H9 (cell line): ENCODE measurements at regions not wholly inside any gene's neighbourhood (a gene's known extent, or its start where the extent isn't known, plus 50 kb on each side); places are given as distances from the start of the nearest gene placed in this dataset.

ENCODE experiments used
- DNase-seq: peaks from one replicate; pipeline ENCODE4 v3.0.0-alpha.2; 2017
- H2AFZ ChIP-seq: one replicate; pipeline ENCODE4 v1.6.1; 2013; ENCODE audit warnings: mild to moderate bottlenecking, low read length, control low read depth, moderate library complexity
- H2AK5ac ChIP-seq: 2 replicates; pipeline ENCODE4 v1.6.1; 2013; ENCODE audit warnings: low read length, control low read depth, mixed read lengths; ENCODE audit not compliant: insufficient read length
- H2BK120ac ChIP-seq: one replicate; pipeline ENCODE4 v1.6.1; 2013; ENCODE audit warnings: low read depth, mild to moderate bottlenecking, low read length, control low read depth, inconsistent platforms; ENCODE audit not compliant: poor library complexity, severe bottlenecking
- H2BK12ac ChIP-seq: 2 replicates; pipeline ENCODE4 v1.6.1; 2013; ENCODE audit warnings: low read length, control low read depth, mixed read lengths, low read depth; ENCODE audit not compliant: insufficient read length
- H2BK15ac ChIP-seq: 2 replicates; pipeline ENCODE4 v1.6.1; 2013; ENCODE audit warnings: low read depth, low read length, control low read depth
- H2BK20ac ChIP-seq: one replicate; pipeline ENCODE4 v1.6.1; 2013; ENCODE audit warnings: low read depth, mild to moderate bottlenecking, low read length, control low read depth, inconsistent platforms; ENCODE audit not compliant: poor library complexity, severe bottlenecking
- H2BK5ac ChIP-seq: 2 replicates; pipeline ENCODE4 v1.6.1; 2013; ENCODE audit warnings: low read length, control low read depth, mixed read lengths; ENCODE audit not compliant: insufficient read length
- H3K14ac ChIP-seq: 2 replicates; pipeline ENCODE4 v1.6.1; 2013; ENCODE audit warnings: low read length, control low read depth; ENCODE audit not compliant: insufficient read depth
- H3K18ac ChIP-seq: 2 replicates; pipeline ENCODE4 v1.6.1; 2013; ENCODE audit warnings: low read depth, mild to moderate bottlenecking, mixed read lengths, low read length, control low read depth; ENCODE audit not compliant: insufficient read length
- H3K23ac ChIP-seq: 2 replicates; pipeline ENCODE4 v1.6.1; 2013; ENCODE audit warnings: low read length, control low read depth, mixed read lengths, low read depth; ENCODE audit not compliant: insufficient read length
- H3K23me2 ChIP-seq: 2 replicates; pipeline ENCODE4 v1.6.1; 2013; ENCODE audit warnings: low read depth, mild to moderate bottlenecking, mixed read lengths, low read length, control low read depth; ENCODE audit not compliant: insufficient read length, poor library complexity, severe bottlenecking
- H3K27ac ChIP-seq: 2 replicates; pipeline ENCODE4 v1.5.1; 2013; ENCODE audit warnings: low read length, control low read depth, mixed read lengths, low read depth; ENCODE audit not compliant: insufficient read length
- H3K27me3 ChIP-seq: 2 replicates; pipeline ENCODE4 v1.6.1; 2013; ENCODE audit warnings: low read length, control low read depth, inconsistent platforms; ENCODE audit not compliant: insufficient read depth
- H3K4ac ChIP-seq: 2 replicates; pipeline ENCODE4 v1.6.1; 2013; ENCODE audit warnings: low read depth, mild to moderate bottlenecking, control low read depth, inconsistent platforms, low read length, moderate library complexity
- H3K4me1 ChIP-seq: 2 replicates; pipeline ENCODE4 v1.6.1; 2013; ENCODE audit warnings: low read length, control low read depth, inconsistent platforms; ENCODE audit not compliant: insufficient read depth
- H3K4me2 ChIP-seq: 2 replicates; pipeline ENCODE4 v1.6.1; 2013; ENCODE audit warnings: low read length, control low read depth, mixed read lengths; ENCODE audit not compliant: insufficient read length, insufficient read depth
- H3K56ac ChIP-seq: 2 replicates; pipeline ENCODE4 v1.6.1; 2013; ENCODE audit warnings: low read depth, mild to moderate bottlenecking, mixed read lengths, low read length, control low read depth; ENCODE audit not compliant: insufficient read length
- H3K79me1 ChIP-seq: 2 replicates; pipeline ENCODE4 v1.6.1; 2013; ENCODE audit warnings: low read depth, mild to moderate bottlenecking, moderate library complexity, low read length, control low read depth, inconsistent platforms; ENCODE audit not compliant: insufficient read depth, poor library complexity, severe bottlenecking
- H3K79me2 ChIP-seq: 2 replicates; pipeline ENCODE4 v1.6.1; 2013; ENCODE audit warnings: low read length, control low read depth, inconsistent platforms; ENCODE audit not compliant: insufficient read depth
- H3K9ac ChIP-seq: 2 replicates; pipeline ENCODE4 v1.6.1; 2013; ENCODE audit warnings: low read length, control low read depth, mixed read lengths; ENCODE audit not compliant: insufficient read length; ENCODE audit errors: extremely low read depth
- H3K9me3 ChIP-seq: one replicate; pipeline ENCODE4 v1.6.1; 2013; ENCODE audit warnings: low read depth, low read length, inconsistent platforms; ENCODE audit not compliant: control insufficient read depth
- H3T11ph ChIP-seq: one replicate; pipeline ENCODE4 v1.6.1; 2013; ENCODE audit warnings: mild to moderate bottlenecking, low read length, control low read depth, inconsistent platforms
- H4K20me1 ChIP-seq: one replicate; pipeline ENCODE4 v1.6.1; 2013; ENCODE audit not compliant: control insufficient read depth, insufficient read length, insufficient read depth
- H4K5ac ChIP-seq: 2 replicates; pipeline ENCODE4 v1.6.1; 2013; ENCODE audit warnings: low read depth, mild to moderate bottlenecking, mixed read lengths, low read length, control low read depth; ENCODE audit not compliant: insufficient read length
- H4K8ac ChIP-seq: replicated peaks from 2 replicates; pipeline ENCODE4 v1.6.1; 2013; ENCODE audit warnings: low read length, control low read depth, mixed read lengths, low read depth; ENCODE audit not compliant: insufficient read length
- H4K91ac ChIP-seq: 2 replicates; pipeline ENCODE4 v1.6.1; 2013; ENCODE audit warnings: low read depth, mild to moderate bottlenecking, moderate library complexity, mixed read lengths, low read length, control low read depth; ENCODE audit not compliant: insufficient read length
- H3K27ac Mint-ChIP-seq, 3 experiments: 2 replicates in 2 of 3; 3 replicates in 1 of 3; pipeline ENCODE4 v1.8.0; 2020 to 2021; ENCODE audit warnings: mixed read lengths in 3 of 3, mild to moderate bottlenecking in 1 of 3, moderate library complexity in 1 of 3
- H3K27me3 Mint-ChIP-seq: 2 replicates; pipeline ENCODE4 v1.8.0; 2021; ENCODE audit warnings: low read depth, mild to moderate bottlenecking, moderate library complexity, mixed read lengths
- H3K36me3 Mint-ChIP-seq, 3 experiments: 2 replicates in 2 of 3; 3 replicates in 1 of 3; pipeline ENCODE4 v1.8.0; 2020 to 2021; ENCODE audit warnings: low read depth in 3 of 3, mixed read lengths in 3 of 3; ENCODE audit not compliant: insufficient read depth in 1 of 3
- H3K4me1 Mint-ChIP-seq, 2 experiments: 2 replicates each; pipeline ENCODE4 v1.8.0; 2020; ENCODE audit warnings: mixed read lengths in 2 of 2
- H3K4me3 Mint-ChIP-seq, 2 experiments: 2 replicates in 1 of 2; 3 replicates in 1 of 2; pipeline ENCODE4 v1.8.0; 2020 to 2021; ENCODE audit warnings: mild to moderate bottlenecking in 2 of 2, mixed read lengths in 2 of 2, moderate library complexity in 1 of 2
- H3K9me3 Mint-ChIP-seq, 2 experiments: 2 replicates in 1 of 2; 3 replicates in 1 of 2; pipeline ENCODE4 v1.8.0; 2020; ENCODE audit warnings: mild to moderate bottlenecking in 2 of 2, mixed read lengths in 2 of 2, moderate library complexity in 1 of 2
- CTCF ChIP-seq: fragments of 200-600 bp; sonication (generic); conservative IDR thresholded peaks from 3 replicates; pipeline ENCODE4 v1.8.0; 2021; ENCODE audit warnings: antibody characterized with exemption, mild to moderate bottlenecking
- WGBS: extraction: QIAGEN DNeasy Blood & Tissue Kit; methylation state at CpG from one replicate; pipeline ENCODE4 v1.1.7; 2013; ENCODE audit warnings: missing lambda C conversion rate, low lambda C conversion rate, mixed read lengths; ENCODE audit not compliant: insufficient read length; ENCODE audit errors: extremely low coverage; 5-methylcytosine and 5-hydroxymethylcytosine counted together

GRCh38 chr15:94815110-94815731 lies 583.9 kb downstream of the MCTP2 start:
- no peak for TF ChIP-seq CTCF
- no peak overlapping the region for H3K4me3 Mint-ChIP-seq
- 0 out of 7 replicates have a peak, but pooled peaks cover 0 to 4% (median 0%) of the 10 kb centered on the region in 3 experiments for H3K36me3 Mint-ChIP-seq

More at GRCh38 chr15:94815110-94815731, 583.9 kb downstream of the MCTP2 start:
- no peak overlapping the region for H3K4me2 ChIP-seq
- H3K27me3 ChIP-seq, result no peaks in the 10 kb centered on the region
- no peak overlapping the region for H2BK15ac ChIP-seq
- H2BK120ac ChIP-seq, result no peak overlapping the region
- no peak overlapping the region for H3K27ac Mint-ChIP-seq
- H3K23me2 ChIP-seq, result no peaks in the 10 kb centered on the region
- no peak overlapping the region for H3K4ac ChIP-seq
- H3K4me1 ChIP-seq, result no peaks in the 10 kb centered on the region
- H2AK5ac ChIP-seq, result no peak overlapping the region
- no peak for DNase-seq
- H2BK12ac ChIP-seq, result no peak overlapping the region
- no peak overlapping the region for H3K14ac ChIP-seq
- no peaks in the 10 kb centered on the region for H3K4me1 Mint-ChIP-seq
- H4K8ac ChIP-seq, result no peak overlapping the region
- H3K23ac ChIP-seq, result no peak overlapping the region
- no peak overlapping the region for H2BK5ac ChIP-seq
- H3K9me3 Mint-ChIP-seq, result no peaks in the 10 kb centered on the region; a peak in 1 of 5 replicates
- WGBS, result no CpG with 5 or more reads among the region's 4 CpGs
- H3K79me1 ChIP-seq, result no peaks in the 10 kb centered on the region
- H2BK20ac ChIP-seq, result no peak overlapping the region
- no peak overlapping the region for H4K5ac ChIP-seq
- H2AFZ ChIP-seq, result no peak overlapping the region
- no peak overlapping the region for H3K9ac ChIP-seq
- no peaks in the 10 kb centered on the region for H4K20me1 ChIP-seq
- H3K79me2 ChIP-seq, result no peaks in the 10 kb centered on the region
- no peak overlapping the region for H3K18ac ChIP-seq
- no peak overlapping the region for H3K56ac ChIP-seq
- no peak overlapping the region for H3T11ph ChIP-seq
- no peak overlapping the region for H4K91ac ChIP-seq
- no peak overlapping the region for H3K27ac ChIP-seq
- no peaks in the 10 kb centered on the region for H3K9me3 ChIP-seq
- no peaks in the 10 kb centered on the region for H3K27me3 Mint-ChIP-seq
